ENCODE measurements at regions not wholly inside any gene's neighbourhood (a gene's known extent, or its start where the extent isn't known, plus 50 kb on each side); places are given as distances from the start of the nearest gene placed in this dataset.

DNA sequence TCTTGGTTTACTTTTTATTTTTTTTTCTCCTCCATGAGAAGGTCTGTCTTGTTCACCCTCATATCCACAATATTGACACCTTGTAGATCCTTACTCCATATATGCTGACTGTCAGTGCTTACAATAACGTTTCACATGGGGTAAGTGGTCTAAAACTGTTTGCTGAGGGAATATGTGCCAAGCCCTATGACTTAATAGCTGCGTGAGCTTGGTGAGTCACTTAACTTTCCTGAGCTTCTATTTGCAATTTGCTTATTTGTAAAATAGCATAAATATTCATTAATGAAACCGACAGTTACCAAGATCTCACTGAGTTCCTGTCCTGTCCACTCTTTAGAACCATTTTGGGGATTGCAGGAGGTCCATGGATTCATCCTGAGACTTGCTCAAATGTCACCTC, 190.7 kb downstream of the CCT6B start:
- H3K4me2 ChIP-seq: no peak overlapping the region
- no peaks in the 10 kb centered on the region for H3K79me2 ChIP-seq (replicated peaks; ENCODE audit: insufficient read depth)
- no peak overlapping the region for H3K27ac ChIP-seq (ENCODE audit: low read depth)
- no peaks in the 10 kb centered on the region for H3K36me3 ChIP-seq (ENCODE audit: insufficient read depth)
- Mint-ChIP-seq H3K4me1 (peaks cover 5% of the 10 kb centered on the region; the same call in 1 of the 3 replicates), H3K27me3 (ENCODE audit: insufficient read depth, low read depth, poor library complexity) (peaks cover 14% of the 10 kb centered on the region), H3K4me3 (no peak overlapping the region), H3K36me3 (ENCODE audit: low read depth) (no peaks in the 10 kb centered on the region), H3K27ac (no peak overlapping the region), H3K9me3 (no peaks in the 10 kb centered on the region)
- no peaks in the 10 kb centered on the region for H3K27me3 ChIP-seq (ENCODE audit: insufficient read depth)
- H3K4me1 ChIP-seq (ENCODE audit: insufficient read depth): no peaks in the 10 kb centered on the region
- H4K20me1 ChIP-seq (replicated peaks; ENCODE audit: insufficient read depth): no peaks in the 10 kb centered on the region
- ATAC-seq: no peak
- no peak for DNase-seq (ENCODE audit: low spot score)
- H2AFZ ChIP-seq: no peak overlapping the region
- no peaks in the 10 kb centered on the region for H3F3A ChIP-seq (replicated peaks; ENCODE audit: low read depth)
- no peak overlapping the region for H3K4me3 ChIP-seq
- H3K9me2 ChIP-seq (ENCODE audit: insufficient read depth): no peaks in the 10 kb centered on the region
- TF ChIP-seq, protein P1, sequence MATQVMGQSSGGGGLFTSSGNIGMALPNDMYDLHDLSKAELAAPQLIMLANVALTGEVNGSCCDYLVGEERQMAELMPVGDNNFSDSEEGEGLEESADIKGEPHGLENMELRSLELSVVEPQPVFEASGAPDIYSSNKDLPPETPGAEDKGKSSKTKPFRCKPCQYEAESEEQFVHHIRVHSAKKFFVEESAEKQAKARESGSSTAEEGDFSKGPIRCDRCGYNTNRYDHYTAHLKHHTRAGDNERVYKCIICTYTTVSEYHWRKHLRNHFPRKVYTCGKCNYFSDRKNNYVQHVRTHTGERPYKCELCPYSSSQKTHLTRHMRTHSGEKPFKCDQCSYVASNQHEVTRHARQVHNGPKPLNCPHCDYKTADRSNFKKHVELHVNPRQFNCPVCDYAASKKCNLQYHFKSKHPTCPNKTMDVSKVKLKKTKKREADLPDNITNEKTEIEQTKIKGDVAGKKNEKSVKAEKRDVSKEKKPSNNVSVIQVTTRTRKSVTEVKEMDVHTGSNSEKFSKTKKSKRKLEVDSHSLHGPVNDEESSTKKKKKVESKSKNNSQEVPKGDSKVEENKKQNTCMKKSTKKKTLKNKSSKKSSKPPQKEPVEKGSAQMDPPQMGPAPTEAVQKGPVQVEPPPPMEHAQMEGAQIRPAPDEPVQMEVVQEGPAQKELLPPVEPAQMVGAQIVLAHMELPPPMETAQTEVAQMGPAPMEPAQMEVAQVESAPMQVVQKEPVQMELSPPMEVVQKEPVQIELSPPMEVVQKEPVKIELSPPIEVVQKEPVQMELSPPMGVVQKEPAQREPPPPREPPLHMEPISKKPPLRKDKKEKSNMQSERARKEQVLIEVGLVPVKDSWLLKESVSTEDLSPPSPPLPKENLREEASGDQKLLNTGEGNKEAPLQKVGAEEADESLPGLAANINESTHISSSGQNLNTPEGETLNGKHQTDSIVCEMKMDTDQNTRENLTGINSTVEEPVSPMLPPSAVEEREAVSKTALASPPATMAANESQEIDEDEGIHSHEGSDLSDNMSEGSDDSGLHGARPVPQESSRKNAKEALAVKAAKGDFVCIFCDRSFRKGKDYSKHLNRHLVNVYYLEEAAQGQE (IDR thresholded peaks at IDR 0.05; ENCODE audit: unreplicated experiment): no peak
- TF ChIP-seq EZH2 (IDR thresholded peaks at IDR 0.05; ENCODE audit: low read depth, unreplicated experiment): no peak
- TF ChIP-seq CTCF (conservative IDR thresholded peaks at IDR 0.05; ENCODE audit: low read depth in 2 of 2): no peak
- TF ChIP-seq POLR2AphosphoS5 (IDR thresholded peaks at IDR 0.05; ENCODE audit: low read depth): no peak
- TF ChIP-seq STAT1 (IDR thresholded peaks at IDR 0.05; ENCODE audit: unreplicated experiment): no peak
- no peak for TF ChIP-seq EZH2phosphoT487 (IDR thresholded peaks at IDR 0.05; ENCODE audit: unreplicated experiment)
- TF ChIP-seq ZNF114 (CRISPR knock-in tag; IDR thresholded peaks at IDR 0.05): no peak
- no peak for TF ChIP-seq ZNF462 (CRISPR knock-in tag; IDR thresholded peaks at IDR 0.05)
- TF ChIP-seq NANOG (IDR thresholded peaks at IDR 0.05; ENCODE audit: borderline replicate concordance): no peak
- no peak for TF ChIP-seq JUNB (IDR thresholded peaks at IDR 0.05; ENCODE audit: unreplicated experiment)
- no peak for TF ChIP-seq ETS1 (IDR thresholded peaks at IDR 0.05)
- no peak for TF ChIP-seq ZNF331 (CRISPR knock-in tag; IDR thresholded peaks at IDR 0.05; ENCODE audit: low read depth)
- TF ChIP-seq CREB1 (CRISPR knock-in tag; IDR thresholded peaks at IDR 0.05; ENCODE audit: low read depth): no peak
